VCaP (cell line): ENCODE measurements at regions not wholly inside any gene's neighbourhood (a gene's known extent, or its start where the extent isn't known, plus 50 kb on each side); places are given as distances from the start of the nearest gene placed in this dataset.
"Not testable (repeated sequence)": the region's sequence is repeated elsewhere in the genome, so short reads cannot be mapped to it uniquely, and the experiment has no call there.

Source experiments
- H3K27ac ChIP-seq: fragments of 450-650 bp; 2 replicates; pipeline ENCODE4 v1.5.1; 2017
- CTCF ChIP-seq: fragments of 450-650 bp; conservative IDR thresholded peaks from 2 replicates; pipeline ENCODE4 v1.5.1; 2017; ENCODE audit warnings: mild to moderate bottlenecking, moderate library complexity

GRCh38 chr4:100340512-100341485, 150.5 kb upstream of the DDIT4L start:
- no peak for TF ChIP-seq CTCF
- H3K27ac ChIP-seq = no peak overlapping the region

- no peak overlapping the region for H3K27ac ChIP-seq
- no peak for TF ChIP-seq CTCF
Measured at GRCh38 chr4:100339870-100340269, 149.6 kb upstream of the DDIT4L start.

- H3K27ac ChIP-seq = not testable (repeated sequence)
Measured at GRCh38 chr4:100333491-100333890, 143.2 kb upstream of the DDIT4L start.

GRCh38 chr4:100317032-100317864, 127.0 kb upstream of the DDIT4L start:
- no peak overlapping the region for H3K27ac ChIP-seq
- no peak for TF ChIP-seq CTCF

- TF ChIP-seq CTCF = no peak
Measured at GRCh38 chr4:100314057-100314456, 123.8 kb upstream of the DDIT4L start.

GRCh38 chr4:100312615-100313350, 122.5 kb upstream of the DDIT4L start:
- TF ChIP-seq CTCF = no peak
- no peak overlapping the region for H3K27ac ChIP-seq

More at GRCh38 chr4:100314057-100314456, 123.8 kb upstream of the DDIT4L start:
- no peak overlapping the region for H3K27ac ChIP-seq

- no peak overlapping the region for H3K27ac ChIP-seq
- TF ChIP-seq CTCF = peak; percentile 40
Measured at GRCh38 chr4:100311181-100311580, 120.9 kb upstream of the DDIT4L start.
